Ammon's horn (tissue), 1 donor: ENCODE measurements at regions not wholly inside any gene's neighbourhood (a gene's known extent, or its start where the extent isn't known, plus 50 kb on each side); places are given as distances from the start of the nearest gene placed in this dataset.
"Not testable (repeated sequence)": the region's sequence is repeated elsewhere in the genome, so short reads cannot be mapped to it uniquely, and the experiment has no call there.

Experiments
- DNase-seq: peaks from one replicate; pipeline ENCODE4 v3.0.0-alpha.2; 2016; ENCODE audit warnings: low spot score

DNA sequence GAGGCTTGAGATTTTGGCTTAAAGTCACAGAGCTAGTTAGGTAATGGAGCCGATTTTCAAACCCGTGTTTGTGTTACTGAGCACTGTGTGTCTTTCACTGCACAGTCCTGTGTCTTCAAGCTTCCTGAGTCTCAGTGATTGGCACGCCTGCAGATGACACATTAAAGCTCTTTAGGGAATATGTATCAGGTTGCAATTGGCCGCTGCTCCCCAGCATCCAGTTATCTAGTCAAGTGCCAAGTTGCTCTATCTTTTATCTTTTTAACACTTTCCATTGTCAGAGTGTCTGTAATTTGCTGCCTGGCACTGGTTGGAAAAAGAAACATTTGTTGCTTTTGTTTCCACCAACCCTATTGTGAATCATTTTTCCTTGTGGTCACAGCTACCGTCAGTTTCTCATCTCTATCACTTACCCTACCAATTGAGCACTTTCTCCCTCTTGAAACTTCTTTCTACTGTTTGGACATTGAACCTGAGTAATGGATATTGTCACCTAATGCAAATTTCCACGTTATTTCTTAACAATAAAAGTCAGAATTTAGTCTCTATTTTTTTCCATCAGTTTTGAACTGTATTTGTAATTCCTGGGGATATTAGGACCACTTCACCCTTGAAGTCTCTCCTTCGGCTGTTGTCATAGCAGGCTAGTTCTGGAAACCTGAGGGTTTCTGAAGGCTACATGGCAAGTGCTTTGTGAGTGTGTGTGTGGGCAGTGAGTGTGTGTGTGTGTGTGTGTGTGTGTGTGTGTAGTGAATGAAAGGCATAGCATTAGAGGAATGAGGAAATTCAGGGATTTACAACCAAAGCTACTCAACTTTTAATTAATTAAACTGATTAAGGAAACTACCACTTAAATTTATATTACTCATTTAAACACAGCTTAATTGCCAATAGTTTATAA is 274.3 kb downstream of the ISL1 start:
- DNase-seq, result no peak

DNA sequence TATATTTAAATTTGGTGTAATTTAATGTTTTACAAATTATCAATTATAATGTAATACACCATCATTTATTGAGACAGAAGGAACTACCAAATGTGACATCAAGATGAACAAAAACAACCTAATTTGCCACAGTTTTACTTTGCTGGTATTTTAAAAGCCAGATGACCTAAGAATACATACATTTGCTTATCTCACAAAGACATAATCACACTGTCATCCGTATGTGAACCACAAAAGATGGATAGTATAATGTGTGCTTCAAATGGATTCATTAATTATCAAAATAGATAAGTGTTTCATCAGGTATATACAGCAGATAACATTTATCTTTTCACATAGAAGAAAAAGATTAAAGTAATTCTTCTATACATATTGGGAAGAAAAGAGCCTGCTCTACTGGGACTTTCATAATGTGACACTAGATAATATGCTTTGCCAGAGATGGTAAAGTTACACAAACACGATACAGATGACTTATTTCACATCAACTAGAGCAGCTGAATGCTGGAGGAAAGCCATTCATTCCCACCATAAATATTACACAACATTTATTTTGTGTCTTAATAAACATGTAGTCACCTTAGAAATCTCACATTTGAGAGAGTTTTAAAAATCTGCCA is 278.5 kb downstream of the ISL1 start:
- DNase-seq, result no peak

DNA sequence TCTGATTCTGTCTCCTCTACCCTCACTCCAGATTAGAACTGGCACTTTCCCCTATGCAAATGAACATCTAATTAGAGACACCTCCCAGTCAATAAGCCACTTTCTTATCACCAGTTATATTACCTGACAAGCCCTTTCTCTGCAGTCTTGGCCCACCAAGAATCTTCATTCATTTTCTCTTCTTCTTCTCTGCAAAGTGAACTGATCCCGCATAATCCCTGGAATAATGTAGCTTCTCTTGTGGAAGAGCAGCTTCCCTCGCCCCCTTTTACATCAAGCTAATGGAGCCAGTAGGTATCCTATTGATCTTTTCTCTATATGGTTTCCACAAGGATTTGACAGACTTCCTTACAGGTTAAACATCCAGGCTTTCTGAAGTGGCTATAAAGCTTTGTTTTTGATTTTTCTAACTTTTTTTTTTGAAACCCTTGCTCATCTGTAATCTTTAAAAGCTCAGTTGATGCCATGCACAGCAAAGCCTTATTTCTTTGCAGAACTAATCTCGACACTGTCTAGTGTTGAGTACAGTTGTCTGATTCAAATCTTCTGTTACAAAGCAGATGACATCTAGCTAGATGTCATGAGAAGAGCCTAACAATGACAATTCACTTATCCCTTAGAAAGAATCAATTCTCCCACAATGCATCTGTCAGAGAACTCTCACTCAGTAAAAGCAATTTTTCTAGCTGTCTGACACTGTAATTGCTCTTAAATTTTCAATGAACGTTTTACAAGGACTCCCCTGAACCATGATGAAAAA is 281.4 kb downstream of the ISL1 start:
- DNase-seq, result no peak

DNA sequence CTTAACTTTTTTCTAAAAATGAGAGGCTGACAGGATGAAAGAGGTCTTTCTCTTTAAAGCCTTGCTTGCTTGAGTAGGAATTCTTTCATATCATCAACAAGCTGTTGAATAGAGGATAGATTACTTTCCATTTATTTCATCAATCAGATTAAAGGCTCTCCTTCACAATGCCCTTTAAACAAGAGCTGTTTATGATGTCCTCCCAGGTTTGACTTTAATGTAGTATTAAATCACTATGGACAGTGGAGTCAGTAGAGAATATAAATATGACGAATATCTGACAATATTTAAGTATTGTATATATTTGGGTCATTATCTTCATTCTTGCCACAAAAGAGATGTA is 282.0 kb downstream of the ISL1 start:
- DNase-seq, result no peak

DNA sequence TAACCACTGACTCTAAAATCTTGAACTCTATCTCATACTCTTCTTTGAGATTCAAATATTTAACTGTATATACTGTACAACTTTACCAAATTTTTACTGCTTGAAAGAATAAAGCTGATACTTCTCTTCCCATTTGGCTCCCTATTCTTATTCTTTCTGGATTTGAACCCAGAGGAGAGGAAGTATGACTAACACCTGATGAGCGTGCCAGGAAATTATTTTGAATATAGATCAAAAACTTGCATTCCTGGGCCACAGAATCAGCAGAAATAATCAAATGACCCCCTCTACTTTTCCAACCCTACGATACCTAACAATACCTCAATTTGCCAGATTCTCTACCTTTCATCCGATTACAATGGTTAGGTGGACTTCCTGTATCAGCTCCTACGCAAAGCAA is 285.8 kb downstream of the ISL1 start:
- no peak for DNase-seq

DNA sequence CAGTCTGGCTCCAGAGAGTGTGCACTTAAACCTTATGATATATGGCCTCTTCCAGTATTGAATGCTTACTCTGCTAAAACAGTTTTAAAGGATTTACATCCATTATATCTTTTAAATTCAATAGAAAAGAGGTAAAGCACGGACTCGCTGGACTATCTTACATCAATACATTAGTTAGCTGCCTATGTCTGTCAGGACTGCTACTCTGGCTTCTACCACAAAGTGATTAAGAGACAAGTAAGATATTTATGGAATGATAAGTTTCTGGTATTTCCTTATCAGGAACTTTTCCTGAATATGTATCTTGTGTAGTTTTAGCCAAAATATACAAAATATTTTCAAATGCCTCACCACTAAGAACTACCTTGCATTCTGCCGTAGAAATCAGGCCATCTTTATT is 295.1 kb downstream of the ISL1 start:
- DNase-seq, result no peak

DNA sequence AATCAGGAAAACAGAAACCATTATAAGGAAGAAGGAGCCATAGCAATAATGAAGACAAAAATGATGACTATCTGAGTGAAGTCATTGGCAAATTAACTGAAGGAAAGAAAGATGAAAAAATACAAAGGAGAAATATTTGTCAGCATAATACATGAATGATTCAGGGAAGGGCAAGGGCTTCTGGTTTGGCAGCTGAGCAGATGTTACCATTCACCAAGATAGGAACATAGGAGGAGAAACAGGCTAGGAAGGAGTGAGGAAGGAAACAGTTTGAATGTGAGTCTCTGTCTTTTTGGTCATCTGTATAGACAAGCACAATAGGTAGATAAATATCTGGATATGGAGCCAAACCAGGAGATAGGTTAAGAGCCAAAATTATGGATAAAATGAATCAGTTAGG is 296.0 kb downstream of the ISL1 start:
- DNase-seq, result no peak

DNA sequence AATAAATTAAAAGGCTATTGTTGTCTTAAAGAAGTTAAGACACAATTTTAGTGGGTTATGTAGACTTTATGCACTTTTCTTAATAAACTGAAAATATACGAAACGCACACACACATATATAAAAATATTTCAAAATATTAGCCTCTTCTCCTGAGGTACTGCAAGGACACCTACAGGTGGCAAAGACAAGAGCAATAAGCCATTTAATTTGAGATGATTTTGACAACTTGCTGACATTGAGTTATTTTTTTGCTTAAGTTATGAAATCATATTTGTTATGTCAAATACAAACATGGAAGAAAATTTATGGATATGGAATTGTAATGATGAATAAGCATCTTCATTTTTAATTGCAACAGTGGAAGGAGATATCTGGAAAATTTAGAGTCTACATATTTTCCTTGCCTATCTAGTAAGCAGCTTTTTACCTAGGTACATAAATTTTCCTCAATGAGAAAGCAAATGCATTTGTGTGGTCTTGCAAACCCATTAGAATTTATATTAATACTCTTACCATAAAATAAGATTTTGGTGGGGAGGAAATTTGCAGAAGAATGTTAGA is 301.6 kb downstream of the ISL1 start:
- DNase-seq, result no peak

DNA sequence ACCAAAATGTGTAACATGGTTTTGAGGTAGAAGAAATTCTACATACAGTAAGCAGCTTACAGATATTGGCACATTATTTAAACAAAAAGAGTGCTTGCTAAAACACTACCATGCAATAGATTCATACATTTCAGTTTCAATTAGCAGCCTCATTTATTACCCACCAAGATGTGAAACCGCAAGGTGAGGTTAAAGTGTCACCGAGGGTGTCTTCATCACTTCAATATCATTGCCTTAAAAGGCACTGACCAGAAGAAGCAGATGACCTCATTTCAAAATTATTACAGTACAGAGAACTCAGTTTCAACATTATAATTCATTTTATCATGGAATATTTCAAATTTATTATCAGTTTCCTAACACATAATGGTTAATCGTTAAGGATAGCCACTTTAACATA is 302.2 kb downstream of the ISL1 start:
- DNase-seq, result no peak

DNA sequence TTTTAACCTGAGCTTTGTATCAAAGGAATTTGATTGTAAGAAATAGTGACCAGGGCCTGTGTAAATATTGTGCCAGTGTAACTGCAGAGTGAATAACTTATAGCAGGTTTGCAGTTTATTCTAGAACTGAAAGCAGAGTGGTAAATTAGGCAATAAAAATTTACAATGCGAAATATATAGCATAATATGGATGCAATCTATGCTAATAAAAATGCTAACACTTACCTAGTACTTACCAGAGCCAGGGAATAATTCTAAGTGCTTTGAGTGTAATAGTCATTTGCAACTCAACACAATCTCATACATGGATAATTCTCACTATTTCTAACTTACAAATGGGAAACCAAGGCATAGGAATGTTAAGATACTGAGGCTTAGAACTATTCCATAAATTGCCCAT is 303.4 kb downstream of the ISL1 start:
- no peak for DNase-seq

DNA sequence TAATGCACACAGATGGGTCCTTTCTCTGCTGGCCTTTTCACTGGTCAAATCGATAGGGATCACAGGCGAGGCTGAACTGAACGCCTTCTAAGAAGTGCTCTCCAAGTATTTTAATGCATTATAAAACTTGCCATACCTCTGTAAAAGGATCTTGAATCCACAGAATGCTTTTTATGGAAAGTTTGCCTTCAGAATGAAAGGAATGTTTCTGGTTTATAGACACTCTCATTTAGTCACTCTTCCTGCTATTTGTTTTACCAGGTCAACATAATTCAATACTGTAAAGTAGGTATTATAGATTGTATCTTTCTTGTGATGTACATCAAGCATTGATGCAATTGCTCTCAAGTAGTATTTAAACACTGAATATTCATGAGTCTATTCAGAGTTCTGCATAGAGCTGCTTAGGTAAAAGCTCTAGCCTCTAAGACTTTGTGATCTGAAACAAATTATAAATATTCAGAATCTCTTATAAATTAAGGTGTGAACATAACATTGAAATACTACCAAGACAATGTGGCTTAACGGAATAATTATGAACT is 308.4 kb downstream of the ISL1 start:
- no peak for DNase-seq

DNA sequence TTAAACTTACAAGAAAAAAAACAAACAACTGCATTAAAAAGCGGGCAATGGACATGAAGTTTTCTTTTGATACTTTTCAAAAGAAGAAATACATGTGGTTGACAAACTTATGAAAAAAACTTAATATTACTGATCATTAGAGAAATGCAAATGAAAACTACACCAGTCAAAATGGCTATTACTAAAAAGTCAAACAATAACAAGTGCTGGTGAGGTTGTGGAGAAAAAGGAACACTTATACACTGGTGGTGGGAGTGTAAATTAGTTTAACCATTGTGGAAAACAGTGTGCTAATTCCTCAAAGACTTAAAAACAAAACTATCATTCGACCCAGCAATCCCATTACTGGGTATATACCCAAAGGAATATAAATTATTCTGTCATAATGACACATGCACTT is 311.6 kb downstream of the ISL1 start:
- DNase-seq, result no peak

DNA sequence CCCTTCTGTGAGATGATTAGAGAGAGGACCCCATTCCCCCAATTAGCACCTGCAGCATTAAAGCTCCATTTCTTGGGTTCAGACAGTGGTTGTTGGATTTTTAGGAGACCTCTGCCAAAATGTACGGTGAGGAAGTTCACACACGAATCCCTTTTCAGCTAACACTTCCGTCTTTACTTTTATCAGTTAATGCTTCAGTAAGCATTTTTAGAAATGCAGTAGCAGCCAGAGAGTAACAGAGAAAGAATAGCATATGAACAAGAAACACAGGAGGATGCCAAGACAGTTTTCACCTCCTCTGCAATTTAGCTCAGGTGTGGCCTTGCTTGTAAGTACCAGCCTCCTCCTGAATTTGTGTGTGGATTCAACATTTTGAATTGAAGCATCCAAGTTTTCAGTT is 312.9 kb downstream of the ISL1 start:
- no peak for DNase-seq

DNA sequence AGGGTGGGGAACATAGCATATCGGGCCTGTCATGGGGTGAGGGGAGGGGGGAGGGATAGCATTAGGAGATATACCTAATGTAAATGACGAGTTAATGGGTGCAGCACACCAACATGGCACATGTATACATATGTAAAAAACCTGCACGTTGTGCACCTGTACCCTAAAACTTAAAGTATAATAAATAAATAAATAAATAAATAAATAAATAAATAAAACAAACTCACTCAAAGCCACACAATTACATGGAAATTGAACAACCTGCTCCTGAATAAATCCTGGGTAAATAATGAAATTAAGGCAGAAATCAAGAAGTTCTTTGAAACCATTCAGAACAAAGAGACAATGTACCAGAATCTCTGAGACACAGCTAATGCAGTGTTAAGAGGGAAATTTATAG is 318.8 kb downstream of the ISL1 start:
- DNase-seq, result not testable (repeated sequence)

DNA sequence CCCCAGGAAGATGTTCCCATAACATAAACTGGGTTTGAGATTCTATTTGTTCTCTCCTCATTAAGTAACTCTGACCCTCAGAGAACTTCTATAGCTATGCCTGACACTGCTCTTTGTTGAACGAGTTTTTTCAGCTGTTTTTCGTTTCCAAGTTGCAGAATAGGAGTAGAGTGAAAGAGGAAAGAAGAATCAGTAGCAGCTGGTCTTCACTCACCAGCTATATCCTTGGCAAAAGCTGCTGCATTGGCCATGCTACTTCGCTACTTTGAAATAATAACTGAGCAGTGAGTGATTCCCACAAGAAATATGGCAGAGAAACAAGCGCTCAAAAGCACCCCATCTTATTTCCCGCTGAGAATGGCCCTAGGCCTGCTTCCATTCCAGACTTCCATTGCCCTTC is 329.0 kb downstream of the ISL1 start:
- no peak for DNase-seq

DNA sequence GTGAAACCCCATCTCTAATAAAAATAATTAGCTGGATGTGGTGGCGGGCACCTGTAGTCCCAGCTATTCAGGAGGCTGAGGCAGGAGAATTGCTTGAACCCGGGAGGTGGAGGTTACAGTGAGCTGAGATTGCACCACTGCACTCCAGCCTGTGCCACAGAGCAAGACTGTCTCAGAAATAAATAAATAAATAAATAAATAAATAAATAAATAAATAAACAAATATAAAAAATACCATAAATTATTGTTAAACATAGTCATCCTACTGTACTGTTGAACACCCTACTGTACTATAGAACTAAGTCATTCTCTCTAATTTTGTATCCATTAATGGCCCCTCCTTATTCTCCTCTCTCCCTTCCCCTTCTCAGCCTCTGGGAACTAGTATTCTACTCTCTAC is 332.2 kb downstream of the ISL1 start:
- DNase-seq, result not testable (repeated sequence)

DNA sequence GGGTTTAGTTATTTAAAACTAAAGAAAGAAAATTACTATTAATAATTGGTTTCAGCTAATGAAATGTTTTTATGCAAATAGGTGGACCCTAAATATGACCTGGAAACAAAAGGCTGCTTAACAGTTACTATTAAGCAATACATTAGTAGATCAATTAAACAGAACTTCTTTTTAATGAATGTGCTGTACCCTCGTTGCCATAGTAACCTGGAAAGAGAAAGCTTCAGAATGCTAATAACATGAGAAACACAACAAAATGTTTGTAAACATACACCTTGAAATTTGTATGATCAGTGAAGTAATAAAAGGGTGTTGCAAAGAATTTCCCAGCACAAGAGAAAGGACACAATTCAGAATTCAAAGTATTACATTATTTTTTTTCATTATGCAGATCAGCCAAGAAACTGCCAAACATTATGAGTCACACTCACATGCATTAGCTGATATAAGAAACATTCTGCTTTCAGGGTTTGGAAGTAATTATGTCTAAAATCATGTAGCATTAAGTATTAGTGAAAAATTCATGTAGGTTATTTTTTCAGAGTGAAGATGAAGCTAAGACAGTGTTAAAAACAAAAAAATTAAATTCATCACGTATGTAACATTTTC is 348.3 kb downstream of the ISL1 start:
- peak; percentile 2 for DNase-seq

DNA sequence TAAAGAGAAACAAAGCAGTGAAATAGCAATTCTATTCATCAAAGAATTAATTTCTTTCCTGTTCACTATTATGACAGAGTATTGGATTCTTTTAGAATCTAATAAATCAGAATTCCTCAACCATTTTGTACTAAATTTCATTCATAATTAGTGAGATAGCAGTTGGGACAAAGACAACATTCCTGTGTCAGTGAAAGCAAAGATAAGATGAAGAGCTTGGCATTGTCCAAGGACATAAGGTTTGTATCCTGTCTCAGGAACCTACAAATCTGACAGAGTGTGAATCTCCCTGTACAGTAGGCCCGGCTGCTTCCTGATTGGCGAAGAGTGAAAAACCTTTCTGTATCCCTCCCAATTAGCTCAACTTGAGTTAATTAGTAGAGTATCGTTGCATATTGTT is 349.1 kb downstream of the ISL1 start:
- DNase-seq, result no peak

DNA sequence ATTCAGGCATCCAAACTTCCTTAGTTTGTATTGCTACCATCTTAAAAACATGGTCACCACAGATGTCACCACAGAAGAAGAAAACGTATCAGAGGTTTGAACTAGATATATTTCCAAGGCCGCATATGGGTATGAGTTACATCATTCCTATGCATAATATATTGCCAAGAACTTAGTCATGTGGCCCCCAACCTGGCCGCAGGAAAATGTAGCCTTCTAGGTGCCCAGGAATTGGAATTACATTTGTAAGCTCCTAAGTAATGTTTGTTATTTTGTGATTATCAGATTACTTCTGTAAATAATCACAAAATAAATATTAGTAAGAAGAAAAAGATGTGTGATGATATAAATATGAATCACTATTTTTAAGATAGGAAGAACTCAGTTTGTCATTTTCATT is 351.4 kb downstream of the ISL1 start:
- no peak for DNase-seq

DNA sequence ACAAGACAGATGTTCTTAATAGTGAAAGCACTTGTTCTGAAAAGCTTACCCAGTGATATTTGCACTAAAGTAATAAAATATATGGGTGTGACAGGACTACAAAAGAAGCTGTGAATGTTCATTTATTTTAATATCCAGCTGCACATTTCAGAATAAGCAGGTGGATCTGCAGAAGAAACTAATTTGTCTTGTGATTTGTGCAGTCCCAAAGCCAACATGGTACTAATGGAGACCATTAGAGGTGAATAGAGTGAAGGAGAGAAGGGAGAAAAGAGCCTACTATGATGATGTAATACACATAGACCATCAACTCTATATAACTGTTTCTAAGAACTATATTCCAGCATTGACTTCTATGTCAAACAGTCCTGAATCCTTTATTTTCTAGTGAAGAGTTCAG is 362.8 kb downstream of the ISL1 start:
- DNase-seq, result no peak

DNA sequence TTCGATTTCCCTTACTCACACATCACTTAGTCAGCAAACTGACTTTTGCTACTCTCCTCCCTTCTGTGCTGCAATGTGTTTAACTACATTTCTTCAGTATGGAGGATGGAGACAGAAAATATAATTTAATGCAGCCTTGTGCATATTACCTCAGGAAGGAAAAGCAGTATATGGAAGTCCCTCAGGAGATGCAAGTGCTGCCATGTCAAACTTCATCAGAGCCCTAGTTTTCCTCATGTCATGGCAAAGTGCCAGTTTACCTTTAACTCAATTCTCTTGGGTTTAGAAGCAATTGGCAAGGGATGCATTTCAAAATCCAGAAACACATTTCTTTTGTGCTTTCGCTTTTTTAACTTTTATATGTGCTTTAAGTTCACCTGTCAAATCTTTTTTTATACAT is 365.4 kb downstream of the ISL1 start:
- DNase-seq, result no peak
